Liver (tissue), 3 donors: ENCODE measurements at regions not wholly inside any gene's neighbourhood (a gene's known extent, or its start where the extent isn't known, plus 50 kb on each side); places are given as distances from the start of the nearest gene placed in this dataset.

ENCODE experiments used
- CTCF ChIP-seq: fragments of 150-350 bp; IDR thresholded peaks from 2 replicates; pipeline ENCODE4 v1.5.1; 2017; ENCODE audit warnings: improper control_type of control experiment, low read depth, low read length; ENCODE audit not compliant: missing input control
- EGR1 ChIP-seq, 2 donors: IDR thresholded peaks; 2 replicates each; pipeline ENCODE4 v1.6.1; 2016 to 2018; ENCODE audit warnings: antibody characterized with exemption in 2 of 2, low read depth in 2 of 2
- FOXA2 ChIP-seq: IDR thresholded peaks from 2 replicates; pipeline ENCODE4 v1.6.1; 2016; ENCODE audit warnings: antibody characterized with exemption
- HNF4A ChIP-seq, 2 donors: conservative IDR thresholded peaks; 2 replicates each; pipeline ENCODE4 v1.6.1; 2016; ENCODE audit warnings: antibody characterized with exemption in 2 of 2, mild to moderate bottlenecking in 2 of 2
- HNF4G ChIP-seq: IDR thresholded peaks from 2 replicates; pipeline ENCODE4 v1.6.1; 2016; ENCODE audit warnings: antibody characterized with exemption
- NR2F2 ChIP-seq: IDR thresholded peaks from 2 replicates; pipeline ENCODE4 v1.6.1; 2016; ENCODE audit warnings: antibody characterized with exemption
- REST ChIP-seq: IDR thresholded peaks from 2 replicates; pipeline ENCODE4 v1.6.1; 2016; ENCODE audit warnings: antibody characterized with exemption, mild to moderate bottlenecking
- RXRA ChIP-seq, 2 donors: IDR thresholded peaks; 2 replicates each; pipeline ENCODE4 v1.6.1; 2017 to 2018; ENCODE audit warnings: antibody characterized with exemption in 2 of 2, mild to moderate bottlenecking in 1 of 2
- SP1 ChIP-seq: IDR thresholded peaks from 2 replicates; pipeline ENCODE4 v1.6.1; 2018; ENCODE audit warnings: antibody characterized with exemption, mild to moderate bottlenecking
- TAF1 ChIP-seq: conservative IDR thresholded peaks from 2 replicates; pipeline ENCODE4 v1.6.1; 2016; ENCODE audit warnings: antibody characterized with exemption, mild to moderate bottlenecking
- YY1 ChIP-seq: IDR thresholded peaks from 2 replicates; pipeline ENCODE4 v1.6.1; 2016; ENCODE audit warnings: antibody characterized with exemption, mild to moderate bottlenecking
- donor health status: healthy.
- donor health status: healthy.

GRCh38 chr9:109974918-109975276 lies 194.9 kb downstream of the PALM2AKAP2 start:
- TF ChIP-seq HNF4G (no peak), FOXA2 (no peak), TAF1 (no peak), CTCF (no peak), RXRA (IDR thresholded peaks at IDR 0.05) (no peak), REST (no peak), SP1 (no peak), NR2F2 (no peak), YY1 (no peak), HNF4A (conservative IDR thresholded peaks at IDR 0.05) (no peak), EGR1 (IDR thresholded peaks at IDR 0.05; ENCODE audit: low read depth in 2 of 2) (no peak)
